ENCODE measurements at regions not wholly inside any gene's neighbourhood (a gene's known extent, or its start where the extent isn't known, plus 50 kb on each side); places are given as distances from the start of the nearest gene placed in this dataset.

DNA sequence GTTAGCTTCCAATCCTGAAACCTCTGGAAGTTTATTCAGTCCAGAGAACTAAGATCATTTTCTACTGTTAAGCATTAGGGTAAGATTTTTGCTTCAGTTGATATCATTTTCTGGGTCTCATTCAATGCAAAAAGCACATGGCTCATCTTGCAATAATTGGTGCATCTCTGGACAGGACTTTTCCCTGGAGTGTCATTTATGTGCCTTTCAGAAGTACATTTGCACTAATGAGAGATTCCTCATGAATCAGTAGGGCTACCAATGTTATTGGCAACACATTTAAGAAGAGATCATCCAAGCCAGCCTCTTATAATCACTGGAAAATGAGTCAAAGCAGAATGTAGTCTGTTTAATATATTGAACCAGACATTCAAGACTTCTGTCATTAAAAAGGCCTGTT lies 224.2 kb upstream of the CHRNA7 start:
- intact Hi-C loops (cut with DNase I; ENCODE audit: low total_unique reads) (no loop called here), in situ Hi-C loops (cut with MboI; ENCODE audit: low pct_ligation_motif_present in 1 of 4, low pct_unique_long_range_greater_than_20kb in 1 of 4, low sequenced_read_pairs in 3 of 4) (no loop called here)
- TF ChIP-seq EP300 (IDR thresholded peaks at IDR 0.05; ENCODE audit: low read depth) = no peak
- no peak for TF ChIP-seq CTCF (IDR thresholded peaks at IDR 0.05)
- TF ChIP-seq POLR2AphosphoS5 (IDR thresholded peaks at IDR 0.05) = no peak
- no peak for TF ChIP-seq POLR2A (IDR thresholded peaks at IDR 0.05)
- Histone ChIP-seq H3K9me3 (no peaks in the 10 kb centered on the region), H3K27ac (no peak overlapping the region), H3K27me3 (no peaks in the 10 kb centered on the region), H3K4me3 (no peak overlapping the region), H3K36me3 (no peaks in the 10 kb centered on the region), H3K4me1 (no peaks in the 10 kb centered on the region)
- no peak for DNase-seq

DNA sequence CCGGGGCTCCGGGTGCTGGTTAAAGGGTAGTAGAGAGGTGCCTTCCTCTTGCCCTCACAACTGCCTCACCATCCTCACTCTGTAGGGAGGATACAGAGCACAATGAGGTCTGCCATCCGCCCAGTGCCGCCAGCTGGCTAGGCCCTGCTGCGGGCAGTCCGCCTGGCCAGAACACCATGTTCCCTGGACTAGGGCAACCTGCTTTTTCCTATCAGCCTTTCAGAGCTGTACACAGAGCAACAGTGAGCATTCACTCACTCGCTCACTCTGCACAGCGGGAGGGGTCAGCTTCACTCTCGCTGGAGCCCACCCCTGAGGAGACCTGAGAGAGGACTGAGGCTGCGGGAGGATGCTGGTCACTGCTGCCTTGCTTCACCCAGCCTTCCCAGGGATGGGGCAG lies 218.7 kb upstream of the CHRNA7 start:
- Histone ChIP-seq H3K27me3 (no peaks in the 10 kb centered on the region), H3K4me3 (no peak overlapping the region), H3K9me3 (no peaks in the 10 kb centered on the region), H3K4me1 (no peaks in the 10 kb centered on the region), H3K27ac (no peak overlapping the region), H3K36me3 (no peaks in the 10 kb centered on the region)
- in situ Hi-C loops (cut with MboI; ENCODE audit: low pct_ligation_motif_present in 1 of 4, low pct_unique_long_range_greater_than_20kb in 1 of 4, low sequenced_read_pairs in 3 of 4) = no loop called here
- DNase-seq = no peak
- intact Hi-C loops (cut with DNase I; ENCODE audit: low total_unique reads) = no loop called here
- TF ChIP-seq POLR2AphosphoS5 (IDR thresholded peaks at IDR 0.05) = no peak
- TF ChIP-seq EP300 (IDR thresholded peaks at IDR 0.05; ENCODE audit: low read depth) = no peak
- no peak for TF ChIP-seq POLR2A (IDR thresholded peaks at IDR 0.05)
- no peak for TF ChIP-seq CTCF (IDR thresholded peaks at IDR 0.05)
- WGBS, 2 donors (ENCODE audit: low coverage in 1 of 2) = 93% methylated on average over 10 of the region's 10 CpGs; no CpG with 5 or more reads in 1 of the 2 donors

DNA sequence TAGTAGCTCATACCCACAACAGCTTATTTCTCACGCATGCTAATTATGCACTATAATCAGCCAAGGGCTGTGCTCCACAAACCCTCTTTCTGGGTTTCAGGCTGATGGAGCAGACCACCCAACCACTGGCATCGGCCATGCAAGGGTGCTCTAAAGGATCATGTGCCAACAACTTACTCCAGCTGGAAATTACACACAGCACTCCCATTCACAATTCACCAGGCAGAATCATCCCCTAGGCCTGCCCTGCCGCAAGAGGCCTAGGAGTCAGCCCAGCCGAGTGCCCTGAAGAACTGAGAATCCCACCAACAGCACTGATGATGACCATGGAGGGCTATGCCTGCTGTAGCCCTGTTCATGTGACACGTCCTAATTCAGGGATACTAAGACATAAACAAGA lies 216.2 kb upstream of the CHRNA7 start:
- TF ChIP-seq CTCF (IDR thresholded peaks at IDR 0.05) = no peak
- TF ChIP-seq EP300 (IDR thresholded peaks at IDR 0.05; ENCODE audit: low read depth) = no peak
- TF ChIP-seq POLR2AphosphoS5 (IDR thresholded peaks at IDR 0.05) = no peak
- no peak for TF ChIP-seq POLR2A (IDR thresholded peaks at IDR 0.05)
- in situ Hi-C loops (cut with MboI; ENCODE audit: low pct_ligation_motif_present in 1 of 4, low pct_unique_long_range_greater_than_20kb in 1 of 4, low sequenced_read_pairs in 3 of 4) = no loop called here
- WGBS, 2 donors (ENCODE audit: low coverage in 1 of 2) = 46 to 79% methylated on average over 2 to 5 of the region's 5 CpGs
- Histone ChIP-seq H3K9me3 (no peaks in the 10 kb centered on the region), H3K27ac (no peak overlapping the region), H3K27me3 (no peaks in the 10 kb centered on the region), H3K36me3 (no peaks in the 10 kb centered on the region), H3K4me1 (no peaks in the 10 kb centered on the region), H3K4me3 (no peak overlapping the region)
- intact Hi-C loops (cut with DNase I; ENCODE audit: low total_unique reads) = no loop called here
- no peak for DNase-seq

GRCh38 chr15:31815411-31816155 lies 214.7 kb upstream of the CHRNA7 start:
- Histone ChIP-seq H3K27ac (no peak overlapping the region), H3K27me3 (no peaks in the 10 kb centered on the region), H3K36me3 (no peaks in the 10 kb centered on the region), H3K9me3 (no peaks in the 10 kb centered on the region), H3K4me3 (no peak overlapping the region), H3K4me1 (no peaks in the 10 kb centered on the region)
- in situ Hi-C loops (cut with MboI; ENCODE audit: low pct_ligation_motif_present in 1 of 4, low pct_unique_long_range_greater_than_20kb in 1 of 4, low sequenced_read_pairs in 3 of 4) (no loop called here), intact Hi-C loops (cut with DNase I; ENCODE audit: low total_unique reads) (no loop called here)
- no peak for TF ChIP-seq CTCF (IDR thresholded peaks at IDR 0.05)
- TF ChIP-seq POLR2A (IDR thresholded peaks at IDR 0.05) = no peak
- no peak for TF ChIP-seq POLR2AphosphoS5 (IDR thresholded peaks at IDR 0.05)
- TF ChIP-seq EP300 (IDR thresholded peaks at IDR 0.05; ENCODE audit: low read depth) = no peak
- 79 to 87% methylated on average over 8 to 15 of the region's 15 CpGs for WGBS, 2 donors (ENCODE audit: low coverage in 1 of 2)
- DNase-seq = no peak

Measured in transverse colon (tissue), 4 donors.